NCI-H2196 (cell line): ENCODE measurements at regions not wholly inside any gene's neighbourhood (a gene's known extent, or its start where the extent isn't known, plus 50 kb on each side); places are given as distances from the start of the nearest gene placed in this dataset.
A peak's percentile ranks its signal among the peaks of the same experiment; 100 is the strongest.

Experiments
- DNase-seq: peaks from one replicate; lab custom pipeline; 2025; ENCODE audit not compliant: unreplicated experiment; lab: John Stamatoyannopoulos, UW

DNA sequence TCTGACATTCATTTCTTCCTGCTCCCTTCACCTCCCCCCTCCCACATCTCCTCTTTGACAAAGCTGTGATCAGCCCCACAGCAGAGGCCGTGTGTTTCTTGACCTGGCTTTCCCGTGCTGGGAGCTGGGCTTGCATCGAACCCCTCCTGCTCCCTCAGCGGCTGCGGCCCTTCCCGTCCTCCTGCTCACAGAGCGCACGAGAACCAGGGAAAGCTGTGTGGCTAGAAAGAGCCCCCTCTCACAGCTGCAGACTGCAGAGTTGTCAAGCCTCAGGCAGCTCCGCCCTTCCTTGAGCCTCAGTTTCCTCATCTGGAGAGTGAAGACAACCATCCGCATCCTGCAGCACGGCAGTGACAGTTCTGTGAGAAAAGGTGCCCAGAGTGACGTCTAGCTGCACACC is 65.7 kb upstream of the GLI2 start:
- DNase-seq = no peak

GRCh38 chr2:120670371-120670770 is 65.3 kb upstream of the GLI2 start:
- no peak for DNase-seq

DNA sequence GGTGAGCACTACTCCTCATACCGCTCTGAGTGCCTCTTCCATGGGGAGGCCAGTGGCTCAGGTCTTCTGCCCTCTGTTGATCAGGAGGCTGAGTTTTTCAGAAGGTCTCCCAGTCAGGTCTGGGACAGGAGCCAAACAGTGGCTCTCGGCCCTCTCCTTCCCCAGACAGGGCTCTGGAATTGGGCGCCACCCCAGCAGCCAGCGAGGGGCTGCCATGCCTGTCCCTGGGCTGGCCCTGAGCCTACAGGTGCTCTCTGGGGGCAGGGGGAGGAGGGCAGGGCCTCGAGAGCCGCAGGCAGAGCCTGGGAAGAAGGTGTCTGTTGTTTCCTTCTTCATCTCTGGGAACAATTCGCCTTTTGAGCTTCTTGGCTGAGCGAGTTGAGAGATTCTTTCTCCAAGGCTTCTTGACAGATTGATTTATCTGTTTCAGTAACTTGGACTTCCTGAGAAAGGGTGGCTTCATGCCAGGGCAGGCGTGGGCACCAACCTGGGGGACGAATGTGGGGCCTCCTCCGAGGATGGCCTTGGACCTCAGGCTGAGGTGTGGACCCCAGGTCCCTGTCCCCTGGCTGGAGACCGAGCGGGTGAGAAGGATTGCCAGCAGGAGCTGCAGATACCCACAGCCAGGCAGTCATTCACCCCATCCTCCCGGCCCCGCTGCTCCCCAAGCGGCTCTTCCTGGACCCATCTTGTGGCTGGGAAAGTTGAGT is 64.7 kb upstream of the GLI2 start:
- no peak for DNase-seq

DNA sequence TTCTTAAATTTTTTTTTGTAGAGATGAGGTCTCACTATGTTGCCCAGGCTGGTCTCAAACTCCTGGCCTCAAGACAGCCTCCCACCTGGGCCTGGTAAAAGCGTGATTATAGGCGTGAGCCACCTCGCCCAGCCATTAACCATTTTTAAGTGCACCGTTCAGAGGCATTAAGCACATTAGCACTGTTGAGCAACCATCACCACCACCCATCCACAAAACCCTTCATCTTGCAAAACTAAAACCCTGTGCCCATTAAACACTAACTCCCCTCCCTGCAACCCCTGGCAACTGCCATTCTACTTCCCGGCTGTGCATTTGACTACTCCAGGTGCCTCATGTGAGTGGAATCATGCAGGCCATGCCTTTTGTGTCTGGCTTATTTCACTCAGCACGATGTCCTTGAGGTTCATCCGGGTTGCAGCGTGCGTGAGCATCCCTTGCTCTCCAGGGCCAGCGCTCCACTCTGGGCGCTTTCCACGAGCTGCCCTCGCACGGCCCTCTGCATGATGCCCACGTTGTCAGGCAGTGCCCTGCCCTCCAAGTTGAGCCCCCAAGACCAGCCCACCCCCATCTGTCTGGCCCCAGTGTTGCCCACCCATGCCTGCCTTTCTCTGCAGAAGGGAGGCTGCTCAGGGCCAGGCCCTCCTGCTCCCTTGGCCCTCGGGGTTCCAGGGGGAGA is 63.0 kb upstream of the GLI2 start:
- no peak for DNase-seq

GRCh38 chr2:120673205-120673550 is 62.5 kb upstream of the GLI2 start:
- DNase-seq = no peak

DNA sequence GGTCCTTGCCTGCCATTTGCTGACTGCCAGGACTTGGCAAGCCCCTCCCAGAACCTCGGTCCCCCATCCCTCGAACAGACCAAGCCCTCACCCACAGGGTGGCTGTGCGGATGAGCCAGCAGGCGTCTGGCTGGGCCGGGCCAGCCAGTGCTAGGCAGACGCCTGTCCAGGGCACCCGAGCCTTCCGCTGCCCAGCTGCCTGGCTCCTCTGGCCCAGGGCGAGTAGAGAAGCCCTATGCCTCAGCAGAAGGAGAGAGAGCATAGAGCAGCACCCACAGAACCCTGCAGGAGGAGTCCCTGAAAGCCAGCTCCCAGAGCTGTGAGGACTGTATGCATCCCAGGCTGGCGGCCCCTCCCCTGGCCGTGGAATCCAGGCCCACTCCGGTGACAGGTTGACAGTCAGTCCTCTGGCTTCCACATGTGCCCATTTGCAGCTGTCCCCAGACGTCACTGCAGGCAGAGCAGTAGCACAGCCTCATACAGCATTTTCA is 62.1 kb upstream of the GLI2 start:
- no peak for DNase-seq

- DNase-seq = no peak
Observed at GRCh38 chr2:120674246-120675170, 61.2 kb upstream of the GLI2 start.

- no peak for DNase-seq
Observed at GRCh38 chr2:120675460-120676130, 60.1 kb upstream of the GLI2 start.

- DNase-seq = no peak
Observed at GRCh38 chr2:120677221-120677620, 58.4 kb upstream of the GLI2 start.

DNA sequence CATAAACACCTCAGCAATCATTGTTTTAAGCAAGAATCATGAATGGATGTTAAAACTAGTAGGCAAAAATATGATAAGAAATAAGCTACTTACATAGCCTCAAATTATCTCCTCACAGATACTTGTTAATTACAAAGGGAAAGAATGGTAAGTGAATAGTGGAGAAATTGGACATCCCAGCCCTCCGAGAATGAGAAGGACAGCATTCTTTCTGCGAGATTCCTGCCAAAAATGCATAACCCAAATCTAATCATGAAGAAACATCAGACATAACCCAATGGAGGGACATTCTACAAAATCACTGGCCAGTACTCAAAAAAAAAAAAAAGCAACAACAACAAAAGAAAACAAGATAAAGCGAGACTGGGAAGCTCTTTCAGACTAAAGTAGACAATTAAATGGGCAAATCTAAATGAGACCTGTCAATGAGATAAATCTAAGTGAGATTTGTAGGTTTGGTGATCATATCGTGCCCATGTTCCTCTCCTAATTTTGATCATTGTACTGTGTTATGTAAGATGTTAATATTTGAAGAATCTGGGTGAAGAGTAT is 57.9 kb upstream of the GLI2 start:
- DNase-seq = no peak

GRCh38 chr2:120678251-120678650 is 57.4 kb upstream of the GLI2 start:
- DNase-seq = peak; percentile 26

DNA sequence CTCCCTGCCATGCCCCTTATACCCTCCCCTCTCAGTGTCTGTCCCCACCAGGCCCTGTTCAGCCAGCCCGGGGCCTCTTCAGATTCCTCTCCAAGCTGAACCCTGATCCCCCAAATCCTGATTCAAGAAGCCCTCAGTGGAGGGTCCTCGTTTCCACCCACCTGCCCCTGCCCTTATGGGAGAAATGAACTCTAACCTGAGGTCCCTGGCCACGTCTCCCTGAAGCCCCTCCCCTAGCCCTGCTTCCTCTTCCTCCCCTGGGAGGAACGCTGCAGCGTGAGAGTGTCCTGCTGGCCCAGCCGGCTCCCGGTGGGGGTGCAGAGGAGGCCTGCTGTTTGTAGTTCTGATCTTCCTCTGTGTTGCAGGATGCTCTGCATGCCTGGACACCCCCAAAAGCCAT is 56.7 kb upstream of the GLI2 start:
- no peak for DNase-seq

DNA sequence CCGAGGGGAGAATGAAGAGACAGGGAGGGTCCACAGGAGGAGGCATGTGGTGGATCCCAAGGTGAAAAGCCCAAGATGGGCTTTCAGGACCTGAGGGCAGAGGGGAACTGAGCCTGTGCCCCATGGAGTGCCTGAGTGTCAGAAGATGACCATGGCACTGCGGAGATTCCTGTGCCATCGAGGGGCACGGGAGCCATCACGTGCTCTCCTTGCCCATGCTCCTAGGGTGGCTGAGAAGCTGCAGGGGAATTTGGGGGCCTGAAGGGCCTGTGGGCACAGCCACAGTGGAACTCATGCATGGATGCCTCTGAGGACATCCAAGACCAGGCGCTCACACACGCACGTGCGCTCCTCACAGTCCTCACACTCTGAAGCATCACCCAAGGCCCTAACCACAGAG is 56.1 kb upstream of the GLI2 start:
- DNase-seq = no peak

GRCh38 chr2:120680136-120680761 is 55.4 kb upstream of the GLI2 start:
- DNase-seq = peak; percentile 86

- no peak for DNase-seq
Observed at GRCh38 chr2:120681181-120681580, 54.5 kb upstream of the GLI2 start.

- no peak for DNase-seq
Observed at GRCh38 chr2:120681696-120682288, 53.9 kb upstream of the GLI2 start.

DNA sequence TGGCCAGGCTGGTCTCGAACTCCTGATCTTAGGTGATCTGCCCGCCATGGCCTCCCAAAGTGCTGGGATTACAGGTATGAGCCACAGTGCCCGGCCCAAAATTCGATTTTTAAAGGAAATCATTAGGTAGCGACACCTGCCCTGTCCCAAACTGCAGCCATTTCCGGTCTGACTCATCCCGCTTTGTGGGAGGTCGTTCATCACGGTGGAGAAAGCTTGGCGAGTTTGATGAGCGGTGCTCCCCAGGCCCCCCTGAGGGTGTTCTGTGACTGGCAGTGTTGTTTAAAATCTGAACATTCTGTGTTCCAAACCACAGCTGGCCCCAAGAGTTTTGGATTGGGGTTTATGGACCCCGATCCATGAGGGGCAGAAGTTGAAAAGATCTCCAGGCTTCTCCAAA is 53.0 kb upstream of the GLI2 start:
- DNase-seq = no peak

DNA sequence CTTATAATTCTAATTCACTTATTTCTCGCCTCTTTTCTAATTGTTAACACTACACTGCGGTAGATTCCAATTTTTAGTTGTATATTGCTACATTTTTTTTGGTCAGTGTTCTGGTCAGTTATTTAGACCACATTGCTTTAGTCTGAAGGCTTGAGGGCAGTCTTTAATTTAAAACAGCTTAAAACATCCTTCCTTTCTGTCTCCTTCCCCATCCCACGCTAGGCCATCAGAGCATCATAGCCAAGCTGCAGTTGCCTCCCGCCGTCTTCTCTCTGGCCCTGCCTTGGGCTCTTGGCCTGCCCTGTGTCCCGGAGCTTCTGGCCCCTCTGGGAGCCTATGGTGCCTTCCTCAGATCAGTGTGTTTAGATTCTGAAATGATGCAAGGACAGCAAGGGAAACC is 52.6 kb upstream of the GLI2 start:
- no peak for DNase-seq

- no peak for DNase-seq
Observed at GRCh38 chr2:120683701-120684100, 52.0 kb upstream of the GLI2 start.
